Activated CD8-positive, alpha-beta memory T cell treated with anti-CD3 and anti-CD28 coated beads, Interleukin-2, amount 50 U/mL, for 48 hours (primary cell): ENCODE measurements at regions not wholly inside any gene's neighbourhood (a gene's known extent, or its start where the extent isn't known, plus 50 kb on each side); places are given as distances from the start of the nearest gene placed in this dataset.

ENCODE experiments used
- DNase-seq: peaks from one replicate; pipeline ENCODE4 v3.0.0-alpha.2; 2020

DNA sequence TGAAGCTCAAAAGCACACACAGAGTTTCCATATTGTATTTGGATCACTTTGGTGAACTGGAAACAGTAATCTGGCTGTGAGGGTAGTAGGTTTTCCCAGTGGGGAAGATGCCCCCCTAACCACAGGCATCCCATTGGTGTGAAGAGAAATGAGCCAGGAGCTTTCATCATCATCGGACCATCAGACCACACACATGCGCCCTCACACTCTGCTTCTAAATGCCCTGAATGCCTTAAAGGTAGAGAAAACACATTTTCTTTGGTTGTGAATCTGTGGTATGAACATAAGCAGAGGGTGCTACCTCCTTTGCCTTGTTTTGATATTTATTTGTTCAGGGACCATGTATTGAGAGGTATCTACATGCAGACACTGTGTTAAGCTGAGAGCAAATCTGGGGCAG, 79.0 kb upstream of the DNAH14 start:
- no peak for DNase-seq

DNA sequence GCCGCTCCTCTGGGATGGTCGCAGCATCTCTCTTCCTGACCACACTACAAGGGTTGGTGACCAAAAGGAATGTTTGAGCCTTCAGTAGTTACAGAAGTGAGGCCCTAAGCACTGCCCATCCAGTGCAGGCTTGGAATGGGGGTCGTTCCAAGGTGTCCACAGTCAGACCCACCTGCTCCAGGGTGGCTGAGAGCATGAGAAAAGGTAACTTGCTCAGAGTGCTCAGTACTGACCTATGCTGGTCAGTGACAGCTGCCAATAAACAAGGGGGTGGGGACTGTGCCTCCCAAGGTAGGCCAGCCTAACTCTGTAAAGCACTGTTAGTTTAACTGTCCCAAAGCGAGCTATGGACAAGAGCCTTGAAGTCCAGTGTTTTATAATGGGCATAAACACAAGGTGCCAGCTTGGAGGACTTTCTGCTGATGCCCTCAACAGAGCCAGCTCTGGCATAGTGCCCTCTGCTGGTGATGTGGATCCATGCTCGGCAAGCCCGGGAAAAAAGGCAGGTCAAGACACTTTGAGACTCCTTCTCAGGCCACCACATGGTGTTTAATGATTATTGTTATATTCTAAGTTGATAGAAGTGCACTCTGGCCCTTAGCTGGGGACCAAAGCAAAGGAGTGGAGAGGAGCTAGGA, 78.1 kb upstream of the DNAH14 start:
- DNase-seq = peak; percentile 76

DNA sequence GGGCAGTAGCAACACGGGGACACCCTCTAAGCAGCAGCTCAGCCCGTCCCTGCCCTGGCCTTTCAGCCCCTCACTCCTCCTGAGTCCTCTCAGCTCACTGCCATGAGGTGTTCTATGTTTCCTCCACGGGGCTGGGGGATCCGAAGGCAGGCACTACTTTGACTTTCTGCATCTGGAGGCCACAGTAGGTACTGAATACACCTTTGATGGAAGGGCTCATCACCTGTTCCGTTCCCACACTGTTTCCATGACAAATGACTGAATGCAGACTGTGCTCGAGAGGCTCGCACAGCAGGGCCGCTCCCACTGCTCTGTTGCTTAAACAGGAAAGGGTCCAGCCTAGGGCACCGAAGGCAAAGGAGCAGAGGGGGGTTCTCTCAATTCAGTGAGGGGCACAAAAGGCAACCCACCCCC, 77.6 kb upstream of the DNAH14 start:
- DNase-seq = no peak

DNA sequence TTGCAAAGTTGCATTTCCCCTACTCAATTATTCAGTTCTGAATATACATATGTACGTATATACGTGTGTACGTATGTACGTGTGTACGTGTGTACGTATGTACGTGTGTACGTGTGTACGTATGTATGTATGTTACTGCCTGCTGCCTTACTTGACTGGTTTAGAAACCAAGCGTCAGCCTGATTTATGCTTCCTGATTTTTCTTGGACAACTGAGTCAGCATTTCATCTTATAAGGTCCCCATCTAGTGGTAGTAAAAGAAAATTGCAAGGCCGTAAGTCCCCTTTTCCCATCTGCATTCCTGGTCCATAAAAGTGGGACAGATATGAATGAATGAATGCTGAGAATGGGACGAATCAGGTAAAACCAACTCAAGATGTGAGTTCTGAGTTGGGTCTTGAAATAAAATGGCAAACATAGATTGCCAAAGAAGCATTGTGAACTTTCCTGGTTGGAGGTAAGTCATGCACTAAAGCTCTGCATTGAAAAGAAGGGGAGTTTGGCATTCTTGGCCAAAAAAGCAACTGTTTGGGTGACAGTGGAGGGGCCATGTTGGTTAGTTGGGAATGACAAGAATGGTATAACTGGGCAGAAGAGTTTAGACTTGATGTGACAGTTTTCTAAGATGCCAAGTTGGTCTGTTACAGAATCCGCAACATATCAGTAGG, 76.4 kb upstream of the DNAH14 start:
- no peak for DNase-seq

DNA sequence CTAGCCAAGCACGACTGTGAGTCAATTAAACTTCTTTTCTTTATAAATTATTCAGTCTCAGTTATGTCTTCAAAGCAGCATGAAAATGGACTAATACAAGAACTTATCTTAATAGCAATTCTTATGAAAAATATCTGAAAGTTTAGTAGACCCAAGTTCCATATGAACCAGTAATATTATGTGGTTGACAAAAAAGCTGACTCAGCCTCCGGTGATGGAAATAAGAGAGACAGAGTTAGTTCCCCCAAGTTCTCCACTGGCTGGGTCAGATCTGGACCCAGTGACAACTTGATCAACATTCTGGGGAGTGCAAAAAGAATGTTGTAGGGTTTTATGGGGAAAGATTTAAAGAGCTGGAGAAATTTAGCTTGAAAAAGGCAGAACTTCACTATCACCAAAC, 72.5 kb upstream of the DNAH14 start:
- no peak for DNase-seq

DNA sequence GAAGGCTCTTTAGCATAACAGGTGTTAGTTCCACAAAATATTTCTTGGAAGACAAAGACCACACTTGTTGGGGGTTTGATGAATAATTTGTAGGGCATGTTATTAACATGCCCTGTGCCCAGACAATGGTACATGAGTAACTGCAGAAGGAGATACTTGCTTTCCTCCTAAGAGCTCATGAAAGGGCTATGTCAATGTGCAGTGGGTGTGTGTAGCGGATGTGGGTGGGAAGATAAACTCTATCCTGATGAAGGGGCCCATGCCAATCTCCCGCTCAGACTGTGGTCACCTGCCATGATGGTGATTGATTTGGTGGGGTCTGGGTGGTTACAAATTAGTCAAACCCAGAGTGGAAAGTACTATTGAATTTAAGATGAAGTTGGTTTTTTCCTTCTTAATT, 69.8 kb upstream of the DNAH14 start:
- DNase-seq = no peak

DNA sequence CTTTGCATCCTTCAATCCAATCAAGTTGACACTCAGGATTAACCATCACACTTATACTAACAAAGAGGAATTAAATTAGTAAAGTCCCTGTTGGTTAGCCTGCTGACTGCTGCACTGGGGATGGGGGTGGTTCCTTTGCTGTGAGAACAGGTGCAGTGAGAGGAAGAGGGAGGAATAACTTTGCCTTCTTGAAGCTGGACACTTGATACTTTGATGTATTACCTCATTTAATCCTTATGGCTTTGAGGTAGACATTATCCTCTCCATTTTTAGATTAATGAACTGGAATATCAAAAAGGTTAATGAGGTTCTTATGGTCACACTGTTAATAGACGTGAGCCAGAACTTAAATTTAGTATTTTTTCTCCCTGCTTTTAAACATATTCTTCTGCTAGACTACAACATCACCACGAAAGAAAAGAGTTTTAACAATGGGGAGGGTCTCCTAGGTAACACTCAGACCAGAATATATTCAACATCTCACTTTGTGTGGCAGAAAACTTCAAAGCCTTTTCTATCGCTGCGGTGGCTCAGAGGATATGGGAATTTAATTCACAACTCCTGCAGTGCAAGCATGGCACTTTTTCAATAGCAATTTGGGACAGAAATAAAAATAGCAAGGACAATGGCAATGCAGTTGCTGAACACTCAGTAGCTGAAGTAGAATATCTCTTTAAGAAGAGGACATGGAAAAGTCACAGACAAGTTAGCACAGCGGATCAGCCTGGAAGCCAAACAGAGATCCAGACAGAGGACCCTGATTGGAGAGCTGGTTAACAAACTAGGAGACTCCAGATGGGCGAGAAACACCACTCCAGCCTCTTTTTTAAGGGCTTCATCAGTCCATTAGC, 68.8 kb upstream of the DNAH14 start:
- no peak for DNase-seq

DNA sequence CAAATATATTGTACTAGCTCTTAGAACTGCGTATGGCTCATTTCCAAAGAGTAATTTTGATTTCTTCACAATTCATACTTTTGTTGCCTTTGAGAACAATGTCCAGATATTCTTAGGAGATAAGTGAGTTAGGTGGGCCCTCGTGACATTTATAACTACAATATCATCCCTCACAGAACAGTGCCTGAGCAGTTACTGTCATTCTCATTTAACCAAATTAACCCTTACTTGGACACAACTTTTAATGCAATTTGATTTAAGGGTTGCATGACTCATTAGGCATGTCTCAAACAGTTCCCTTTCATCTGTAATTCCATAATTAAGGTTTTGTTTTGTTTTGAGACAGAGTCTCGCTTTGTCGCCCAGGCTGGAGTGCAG, 68.1 kb upstream of the DNAH14 start:
- DNase-seq = no peak

DNA sequence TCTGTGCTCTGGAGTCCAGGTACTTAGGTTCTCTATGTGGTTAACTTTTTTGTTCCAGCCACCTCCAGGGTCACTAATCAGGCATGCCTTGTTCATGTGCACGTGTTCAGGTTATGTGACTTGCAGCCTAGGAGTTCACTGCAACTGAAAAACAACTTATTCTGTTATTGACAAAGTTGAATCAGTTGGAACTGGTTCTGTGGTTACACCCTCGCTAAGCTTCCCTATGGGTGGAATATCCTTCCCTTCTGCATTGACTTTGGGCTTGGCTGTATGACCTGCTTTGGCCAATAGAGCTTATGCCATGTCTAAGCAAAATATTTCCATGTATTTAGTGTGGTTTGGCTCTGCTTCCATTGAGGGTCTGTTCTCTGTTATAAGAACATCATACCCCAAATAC, 66.0 kb upstream of the DNAH14 start:
- DNase-seq = no peak

DNA sequence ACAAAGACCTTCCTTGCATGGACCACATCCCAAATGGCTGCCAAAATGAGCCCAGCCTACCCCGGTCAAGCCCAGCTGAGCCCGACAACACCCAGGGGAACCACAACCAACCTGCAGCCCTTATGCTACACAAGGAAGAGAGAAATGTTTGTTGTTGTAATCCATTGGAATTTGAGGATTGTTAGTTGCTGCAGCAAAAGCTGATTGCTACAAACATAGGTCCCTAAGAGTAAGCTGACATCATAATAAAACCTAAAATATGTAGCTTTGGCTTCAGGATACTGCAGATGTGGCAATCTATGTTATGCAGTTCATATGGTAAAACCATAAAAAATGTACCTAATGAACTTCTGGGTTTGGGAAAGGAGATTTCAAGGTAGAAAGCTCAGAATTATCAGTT, 65.5 kb upstream of the DNAH14 start:
- DNase-seq = no peak

DNA sequence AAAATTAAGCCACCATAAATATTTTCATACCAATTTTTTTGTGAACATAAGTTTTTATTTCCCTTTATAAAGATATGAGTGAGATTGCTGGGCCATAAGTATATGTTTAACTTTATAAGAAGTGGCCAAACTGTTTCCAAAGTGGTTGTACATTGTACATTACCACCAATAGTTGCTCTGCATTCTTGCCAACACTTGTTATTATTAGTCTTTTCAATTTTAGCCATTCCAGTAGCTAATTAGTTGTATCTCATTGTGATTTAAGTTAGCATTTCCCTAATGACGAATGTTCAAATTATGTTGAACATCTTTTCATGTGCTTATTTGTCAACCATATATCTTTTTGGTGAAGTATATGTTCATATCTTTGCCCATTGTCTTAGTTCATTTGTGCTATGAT, 64.0 kb upstream of the DNAH14 start:
- DNase-seq = no peak

DNA sequence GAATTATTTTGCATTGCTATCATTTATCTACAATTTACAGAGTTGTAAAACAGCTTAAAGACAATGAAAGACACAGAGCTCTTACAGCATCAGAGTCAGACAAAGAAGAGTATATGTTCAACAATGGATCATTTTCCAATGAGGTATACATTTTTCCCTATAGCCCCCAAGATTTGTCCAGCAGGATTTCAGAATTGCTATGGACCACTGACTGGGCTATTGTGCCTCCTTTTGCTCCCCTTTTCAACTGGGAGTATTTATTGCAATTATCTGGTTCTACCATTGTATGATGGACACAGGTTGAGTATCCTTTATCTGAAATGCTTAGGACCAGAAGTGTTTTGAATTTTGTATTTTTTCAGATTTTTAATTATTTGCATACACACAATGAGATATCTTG, 62.5 kb upstream of the DNAH14 start:
- DNase-seq = no peak

DNA sequence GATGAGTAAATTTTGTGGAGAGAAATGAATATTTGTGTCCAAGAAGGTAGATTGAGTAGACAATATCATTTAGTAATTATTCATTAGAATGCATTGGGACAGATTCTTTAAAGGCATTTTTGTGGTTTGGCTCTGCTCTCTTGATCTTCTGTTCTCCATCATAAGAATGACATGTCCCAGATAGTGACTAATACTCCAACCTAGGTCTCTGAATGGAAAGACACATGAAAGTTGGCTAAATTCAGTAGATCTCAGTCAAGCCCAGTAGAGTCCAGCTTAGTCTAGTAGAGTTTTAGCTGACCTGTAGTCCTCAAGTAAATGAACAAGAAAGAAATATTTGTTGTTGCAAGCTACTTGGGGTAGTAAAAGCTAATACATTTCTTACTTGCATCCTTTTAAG, 61.8 kb upstream of the DNAH14 start:
- DNase-seq = no peak

DNA sequence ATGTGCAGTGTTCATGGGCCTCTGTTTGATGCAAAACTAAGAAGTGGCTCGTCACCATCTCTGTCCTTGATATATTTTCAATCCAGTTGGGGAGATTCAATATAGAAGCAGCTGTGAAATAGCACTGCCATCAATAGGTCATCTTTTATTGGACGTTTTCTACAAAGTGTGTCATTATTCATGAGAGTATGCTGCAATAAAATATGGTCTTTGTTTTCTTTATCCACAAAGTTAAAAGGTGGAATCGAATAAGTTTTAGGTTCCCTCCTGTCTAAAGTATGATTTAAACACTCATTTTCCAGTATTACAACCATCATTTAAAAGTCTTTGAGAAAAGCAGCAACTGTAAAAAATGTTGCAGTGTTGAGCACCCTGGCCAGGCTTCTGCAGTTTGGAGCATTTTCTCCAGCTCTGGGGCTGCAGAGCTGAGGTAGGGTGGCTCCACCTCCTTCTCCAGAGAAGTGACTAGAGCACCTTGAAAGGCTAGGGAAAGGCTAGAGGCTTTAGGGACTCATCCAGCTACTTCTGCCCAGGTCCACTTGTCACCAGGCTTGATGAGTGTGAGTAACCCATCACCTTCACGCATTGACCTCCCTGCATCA, 56.5 kb upstream of the DNAH14 start:
- no peak for DNase-seq

DNA sequence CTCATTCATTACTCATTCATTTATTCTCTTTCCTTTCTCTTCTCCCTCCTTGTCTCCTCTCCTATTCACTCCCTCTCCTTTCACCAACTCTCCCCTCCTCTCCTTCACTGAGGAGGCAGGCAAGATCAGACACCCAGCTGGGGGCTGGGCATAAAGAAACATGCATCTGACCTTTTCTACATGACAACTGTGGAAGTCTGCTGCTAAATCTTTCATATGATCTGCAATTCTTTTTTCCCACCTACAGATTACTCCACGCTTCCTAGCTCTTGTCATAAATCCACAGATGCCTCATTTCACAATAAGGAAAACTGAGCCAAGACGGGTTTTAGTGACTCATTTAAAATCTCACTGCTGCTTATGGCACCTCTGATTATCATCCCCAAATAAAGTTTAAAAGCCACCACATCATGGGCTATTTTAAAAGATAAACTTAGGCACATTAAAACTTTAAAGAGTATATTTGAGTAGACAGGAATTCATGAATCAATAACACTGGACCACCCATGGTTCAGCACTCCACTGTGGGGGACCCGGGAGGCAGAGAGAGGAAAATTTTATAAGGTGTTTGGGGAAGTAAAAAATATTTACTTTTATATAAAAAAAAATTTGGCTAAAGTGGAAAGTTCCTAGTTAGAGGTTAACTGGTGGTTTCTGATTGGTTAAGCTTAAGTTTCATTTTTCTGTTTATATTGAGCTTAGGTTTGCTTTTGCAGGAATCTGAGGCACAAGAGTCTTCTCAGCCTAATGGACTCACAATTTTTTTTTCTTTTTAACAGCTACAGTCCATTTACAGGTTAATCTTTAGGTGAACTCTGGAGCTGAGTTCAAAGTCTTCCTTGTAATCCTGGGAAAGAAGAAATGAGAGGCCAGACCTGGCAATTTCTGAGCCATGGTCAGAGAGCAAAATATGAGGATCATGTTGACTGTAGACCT, 55.8 kb upstream of the DNAH14 start:
- no peak for DNase-seq

DNA sequence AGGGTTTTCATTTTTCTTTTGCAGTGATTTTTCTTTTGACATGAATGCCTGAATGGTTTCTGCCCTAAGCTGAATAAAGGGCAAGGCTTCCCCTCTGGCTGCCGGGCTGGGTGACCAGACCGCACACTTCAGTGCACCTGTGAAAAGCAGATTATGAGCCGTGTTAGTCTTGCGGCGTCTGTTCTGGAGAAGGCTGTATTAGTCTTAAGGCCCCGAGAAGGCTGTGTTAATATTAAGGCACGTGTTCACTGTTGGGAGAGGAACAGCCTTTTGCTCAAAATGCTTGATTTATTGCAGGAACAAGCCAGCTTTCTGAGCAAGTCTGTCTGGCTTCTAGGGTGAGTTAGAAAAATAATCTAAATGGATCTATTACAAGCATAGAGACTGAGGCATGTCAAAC, 54.7 kb upstream of the DNAH14 start:
- DNase-seq = no peak

DNA sequence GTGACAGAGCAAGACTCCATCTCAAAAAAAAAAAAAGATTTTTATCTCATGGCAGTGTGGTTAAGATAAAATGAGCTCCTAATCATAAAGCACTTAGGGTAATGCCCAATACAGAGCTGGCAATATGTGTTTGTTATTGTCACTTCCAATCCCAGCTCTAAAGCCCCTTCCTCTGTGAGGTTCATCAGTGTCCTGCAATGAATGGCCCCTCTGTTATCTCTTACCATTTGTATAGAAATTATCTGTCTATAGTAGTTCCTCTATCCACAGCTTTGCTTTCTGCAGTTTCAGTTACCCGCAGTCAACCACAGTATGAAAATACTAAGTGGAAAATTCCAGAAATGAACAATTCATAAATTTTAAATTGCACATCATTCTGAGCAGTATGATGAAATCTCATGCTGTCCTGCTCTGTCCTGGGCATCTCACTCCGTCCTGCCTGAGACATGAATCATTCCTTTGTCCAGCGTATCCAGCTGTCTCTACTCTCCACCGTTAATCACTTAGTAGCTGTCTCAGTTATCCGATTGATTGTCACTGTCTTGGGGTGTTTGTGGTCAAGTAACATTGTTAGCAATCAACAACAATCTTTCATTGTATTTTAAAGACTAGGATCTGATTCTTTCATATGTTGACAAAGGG, 50.2 kb upstream of the DNAH14 start:
- no peak for DNase-seq
